Fibroblast of pulmonary artery (primary cell): ENCODE measurements at regions not wholly inside any gene's neighbourhood (a gene's known extent, or its start where the extent isn't known, plus 50 kb on each side); places are given as distances from the start of the nearest gene placed in this dataset.

Experiments used
- DNase-seq: peaks from one replicate; pipeline ENCODE4 v3.0.0-alpha.2; 2010; ENCODE audit warnings: low read depth
- H3K4me3 ChIP-seq: replicated peaks from 2 replicates; pipeline ENCODE4 v1.5.1; 2011; ENCODE audit warnings: low read depth, mild to moderate bottlenecking, control low read depth, low read length, moderate library complexity
- CTCF ChIP-seq: IDR thresholded peaks from 2 replicates; pipeline ENCODE4 v1.5.1; 2011; ENCODE audit warnings: mild to moderate bottlenecking, control low read depth, low read length, inconsistent platforms; ENCODE audit errors: missing control alignments

GRCh38 chr2:239826376-239826775, 198.8 kb downstream of the NDUFA10 start:
- no peak for TF ChIP-seq CTCF
- no peak overlapping the region for H3K4me3 ChIP-seq
- no peak for DNase-seq

- TF ChIP-seq CTCF, result no peak
- no peak overlapping the region for H3K4me3 ChIP-seq
- no peak for DNase-seq
Measured at GRCh38 chr2:239825705-239825979, 199.5 kb downstream of the NDUFA10 start.

- no peak for DNase-seq
- TF ChIP-seq CTCF, result no peak
- H3K4me3 ChIP-seq, result no peak overlapping the region
Measured at GRCh38 chr2:239824866-239825704, 200.1 kb downstream of the NDUFA10 start.

GRCh38 chr2:239824046-239824694, 201.0 kb downstream of the NDUFA10 start:
- no peak for DNase-seq
- H3K4me3 ChIP-seq, result no peak overlapping the region
- TF ChIP-seq CTCF, result no peak

GRCh38 chr2:239822146-239822831, 202.9 kb downstream of the NDUFA10 start:
- no peak for TF ChIP-seq CTCF
- H3K4me3 ChIP-seq, result no peak overlapping the region
- no peak for DNase-seq

GRCh38 chr2:239821694-239822075, 203.5 kb downstream of the NDUFA10 start:
- no peak for TF ChIP-seq CTCF
- no peak for DNase-seq
- H3K4me3 ChIP-seq, result no peak overlapping the region
